HL-60 (cell line): ENCODE measurements at regions not wholly inside any gene's neighbourhood (a gene's known extent, or its start where the extent isn't known, plus 50 kb on each side); places are given as distances from the start of the nearest gene placed in this dataset.

ENCODE experiments used
- CTCF ChIP-seq: IDR thresholded peaks from one replicate; pipeline ENCODE4 v1.5.1; 2011; ENCODE audit warnings: low read length, control low read depth, inconsistent platforms; ENCODE audit not compliant: insufficient read depth
- GABPA ChIP-seq: IDR thresholded peaks from 2 replicates; pipeline ENCODE4 v1.6.1; 2012; ENCODE audit warnings: low read depth
- POLR2AphosphoS5 ChIP-seq: IDR thresholded peaks from 2 replicates; pipeline ENCODE4 v1.6.1; 2012; ENCODE audit warnings: low read depth
- REST ChIP-seq: IDR thresholded peaks from 2 replicates; pipeline ENCODE4 v1.6.1; 2012; ENCODE audit warnings: low read depth; ENCODE audit not compliant: insufficient replicate concordance
- SPI1 ChIP-seq: IDR thresholded peaks from 2 replicates; pipeline ENCODE4 v1.6.1; 2012; ENCODE audit warnings: low read depth, mild to moderate bottlenecking, borderline replicate concordance

GRCh38 chr3:30504939-30505338 is 101.5 kb upstream of the TGFBR2 start:
- no peak for TF ChIP-seq POLR2AphosphoS5
- TF ChIP-seq CTCF: no peak
- no peak for TF ChIP-seq REST
- TF ChIP-seq GABPA: no peak
- TF ChIP-seq SPI1: no peak
